Smooth muscle cell (in vitro differentiated cells): ENCODE measurements at regions not wholly inside any gene's neighbourhood (a gene's known extent, or its start where the extent isn't known, plus 50 kb on each side); places are given as distances from the start of the nearest gene placed in this dataset.

Source experiments
- DNase-seq: peaks from one replicate; lab custom pipeline; 2025; ENCODE audit not compliant: unreplicated experiment; lab: John Stamatoyannopoulos, UW
- H2AFZ ChIP-seq: fragments of 200-600 bp; sonication (generic); 2 replicates; pipeline ENCODE4 v1.6.0; 2016; ENCODE audit warnings: antibody characterized with exemption, low read depth, mild to moderate bottlenecking
- H3F3A ChIP-seq: fragments of 200-600 bp; sonication (generic); 2 replicates; pipeline ENCODE4 v1.6.0; 2017; ENCODE audit warnings: antibody characterized with exemption, low read depth
- H3K27ac ChIP-seq: fragments of 200-600 bp; sonication (generic); 2 replicates; pipeline ENCODE4 v1.5.1; 2016; ENCODE audit warnings: low read depth, mild to moderate bottlenecking
- H3K27me3 ChIP-seq: fragments of 200-600 bp; sonication (generic); 2 replicates; pipeline ENCODE4 v1.6.1; 2016; ENCODE audit warnings: low read depth, mild to moderate bottlenecking
- H3K36me3 ChIP-seq: fragments of 200-600 bp; sonication (generic); 2 replicates; pipeline ENCODE4 v1.5.1; 2016; ENCODE audit warnings: low read depth
- H3K4me1 ChIP-seq: fragments of 200-600 bp; sonication (generic); 2 replicates; pipeline ENCODE4 v1.5.1; 2016; ENCODE audit warnings: low read depth
- H3K4me2 ChIP-seq: fragments of 200-600 bp; sonication (generic); 2 replicates; pipeline ENCODE4 v1.6.0; 2016; ENCODE audit warnings: mild to moderate bottlenecking
- H3K4me3 ChIP-seq: fragments of 200-600 bp; sonication (generic); 2 replicates; pipeline ENCODE4 v1.5.1; 2016; ENCODE audit warnings: mild to moderate bottlenecking
- H3K79me2 ChIP-seq: fragments of 200-600 bp; sonication (generic); 2 replicates; pipeline ENCODE4 v1.6.0; 2016; ENCODE audit warnings: low read depth, mild to moderate bottlenecking
- H3K9ac ChIP-seq: fragments of 200-600 bp; sonication (generic); 2 replicates; pipeline ENCODE4 v1.6.0; 2016; ENCODE audit warnings: low read depth
- H3K9me3 ChIP-seq: fragments of 200-600 bp; sonication (generic); replicated peaks from 2 replicates; pipeline ENCODE4 v1.5.1; 2016; ENCODE audit warnings: low read depth
- H4K20me1 ChIP-seq: fragments of 200-600 bp; sonication (generic); 2 replicates; pipeline ENCODE4 v1.6.0; 2016; ENCODE audit warnings: low read depth
- WGBS: methylation state at CpG from one replicate; pipeline ENCODE4 v1.1.7; 2016; ENCODE audit warnings: low lambda C conversion rate; 5-methylcytosine and 5-hydroxymethylcytosine counted together
- TF ChIP-seq, protein P1 (sequence below): fragments of 200-600 bp; sonication (generic); IDR thresholded peaks from 2 replicates; pipeline ENCODE4 v1.5.1; 2017; ENCODE audit warnings: borderline replicate concordance, mild to moderate bottlenecking, antibody characterized with exemption; ENCODE audit not compliant: insufficient read depth, poor library complexity, severe bottlenecking

DNA sequence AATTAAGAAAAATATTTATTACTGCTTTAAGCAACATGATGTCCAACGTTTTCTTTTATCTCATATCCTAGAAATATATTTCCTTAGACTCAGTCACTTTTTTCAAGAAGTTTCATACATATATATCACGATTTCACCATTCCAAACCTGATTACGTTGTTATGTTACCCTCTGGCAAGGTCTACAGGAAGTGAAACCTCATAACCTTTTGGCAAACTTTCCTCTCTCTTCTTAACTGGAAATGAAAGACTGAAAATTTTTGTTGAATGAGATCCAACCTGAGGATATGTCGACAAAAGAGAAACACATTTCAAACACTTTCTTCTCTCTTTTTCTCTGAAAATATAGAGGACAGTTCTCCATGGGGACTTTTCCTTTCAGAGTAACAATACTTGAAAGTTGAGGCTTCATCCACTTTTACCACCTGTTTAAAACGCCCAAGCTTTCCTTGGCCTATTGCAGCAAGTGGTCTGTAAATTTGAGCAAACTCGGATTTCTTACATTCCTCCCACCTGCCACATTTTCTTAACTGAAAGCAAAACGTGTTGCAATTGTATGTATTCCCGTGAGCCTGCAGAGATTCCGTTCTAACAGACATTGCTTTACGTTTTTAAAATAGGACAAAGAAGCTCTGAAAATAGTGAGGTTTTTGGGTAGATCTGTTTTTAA, 298.1 kb downstream of the CETN3 start:
- 84% methylated on average over 10 of the region's 10 CpGs for WGBS
- Histone ChIP-seq H3K79me2 (no peaks in the 10 kb centered on the region), H3K4me3 (no peak overlapping the region), H3K36me3 (no peaks in the 10 kb centered on the region), H3F3A (no peaks in the 10 kb centered on the region), H3K27me3 (no peaks in the 10 kb centered on the region), H3K9ac (no peak overlapping the region), H3K9me3 (no peaks in the 10 kb centered on the region), H2AFZ (no peak overlapping the region), H3K4me1 (no peaks in the 10 kb centered on the region), H3K4me2 (no peak overlapping the region), H3K27ac (no peak overlapping the region), H4K20me1 (no peaks in the 10 kb centered on the region)
- TF ChIP-seq, protein P1, sequence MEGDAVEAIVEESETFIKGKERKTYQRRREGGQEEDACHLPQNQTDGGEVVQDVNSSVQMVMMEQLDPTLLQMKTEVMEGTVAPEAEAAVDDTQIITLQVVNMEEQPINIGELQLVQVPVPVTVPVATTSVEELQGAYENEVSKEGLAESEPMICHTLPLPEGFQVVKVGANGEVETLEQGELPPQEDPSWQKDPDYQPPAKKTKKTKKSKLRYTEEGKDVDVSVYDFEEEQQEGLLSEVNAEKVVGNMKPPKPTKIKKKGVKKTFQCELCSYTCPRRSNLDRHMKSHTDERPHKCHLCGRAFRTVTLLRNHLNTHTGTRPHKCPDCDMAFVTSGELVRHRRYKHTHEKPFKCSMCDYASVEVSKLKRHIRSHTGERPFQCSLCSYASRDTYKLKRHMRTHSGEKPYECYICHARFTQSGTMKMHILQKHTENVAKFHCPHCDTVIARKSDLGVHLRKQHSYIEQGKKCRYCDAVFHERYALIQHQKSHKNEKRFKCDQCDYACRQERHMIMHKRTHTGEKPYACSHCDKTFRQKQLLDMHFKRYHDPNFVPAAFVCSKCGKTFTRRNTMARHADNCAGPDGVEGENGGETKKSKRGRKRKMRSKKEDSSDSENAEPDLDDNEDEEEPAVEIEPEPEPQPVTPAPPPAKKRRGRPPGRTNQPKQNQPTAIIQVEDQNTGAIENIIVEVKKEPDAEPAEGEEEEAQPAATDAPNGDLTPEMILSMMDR: no peak
- no peak for DNase-seq

- no peaks in the 10 kb centered on the region for H3K27me3 ChIP-seq
- H3K9me3 ChIP-seq: no peaks in the 10 kb centered on the region
- H3K4me2 ChIP-seq: no peak overlapping the region
- no peaks in the 10 kb centered on the region for H4K20me1 ChIP-seq
- no peaks in the 10 kb centered on the region for H3K4me1 ChIP-seq
- H3F3A ChIP-seq: no peaks in the 10 kb centered on the region
- H3K79me2 ChIP-seq: no peaks in the 10 kb centered on the region
- 46% methylated on average over 2 of the region's 2 CpGs for WGBS
- no peak overlapping the region for H3K9ac ChIP-seq
- no peaks in the 10 kb centered on the region for H3K36me3 ChIP-seq
- TF ChIP-seq, protein P1: no peak
- H3K27ac ChIP-seq: no peak overlapping the region
- no peak for DNase-seq
- H3K4me3 ChIP-seq: no peak overlapping the region
- no peak overlapping the region for H2AFZ ChIP-seq
Observed at GRCh38 chr5:90109285-90109684, 300.3 kb downstream of the CETN3 start.

DNA sequence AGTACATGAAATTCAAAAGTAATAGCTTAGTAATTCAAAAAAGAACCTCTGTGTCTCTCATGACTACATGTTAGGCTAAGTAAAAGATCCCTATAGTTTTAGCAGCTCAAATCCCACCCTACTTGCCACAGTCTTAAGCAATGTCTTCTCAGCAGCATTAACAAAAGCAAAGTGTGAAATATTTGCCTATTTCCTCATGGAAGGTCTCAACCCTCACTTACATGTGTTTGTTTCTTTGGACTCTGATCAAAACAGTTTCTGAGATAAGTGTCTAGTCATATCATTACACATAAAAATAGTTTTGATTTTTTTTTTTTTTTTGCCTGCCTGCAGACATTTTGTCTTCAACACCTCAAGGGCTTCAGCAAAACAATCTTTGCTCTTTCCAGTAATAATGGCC, 310.5 kb downstream of the CETN3 start:
- TF ChIP-seq, protein P1: no peak
- Histone ChIP-seq H3K79me2 (no peaks in the 10 kb centered on the region), H3K4me3 (no peak overlapping the region), H3K9me3 (no peaks in the 10 kb centered on the region), H3F3A (no peaks in the 10 kb centered on the region), H3K36me3 (no peaks in the 10 kb centered on the region), H4K20me1 (no peaks in the 10 kb centered on the region), H3K4me2 (no peak overlapping the region), H2AFZ (no peak overlapping the region), H3K27me3 (no peaks in the 10 kb centered on the region), H3K9ac (no peak overlapping the region), H3K27ac (peak overlapping the region; percentile 3), H3K4me1 (peaks cover 5% of the 10 kb centered on the region)
- no peak for DNase-seq

DNA sequence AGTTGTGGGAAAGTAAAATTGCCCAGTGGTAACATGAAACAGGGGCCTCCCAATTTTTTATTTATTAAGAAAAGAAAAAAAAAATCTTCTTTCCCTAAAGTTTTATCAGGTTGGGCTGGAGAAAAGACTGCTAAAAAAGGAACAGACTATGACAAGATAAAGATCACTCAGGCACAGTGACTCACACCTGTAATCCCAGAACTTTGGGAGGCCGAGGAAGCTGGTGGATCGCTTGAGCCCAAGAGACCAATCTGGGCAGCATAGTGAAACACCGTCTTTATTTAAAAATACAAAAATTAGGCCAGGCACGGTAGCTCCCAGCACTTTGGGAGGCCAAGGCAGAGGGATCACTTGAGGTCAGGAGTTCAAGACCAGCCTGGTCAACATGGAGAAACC, 312.5 kb downstream of the CETN3 start:
- H3K9me3 ChIP-seq: no peaks in the 10 kb centered on the region
- H3K4me2 ChIP-seq: peak overlapping the region; percentile 64
- peaks cover 15% of the 10 kb centered on the region for H3K4me1 ChIP-seq
- no peaks in the 10 kb centered on the region for H3K79me2 ChIP-seq
- H3K9ac ChIP-seq: peak overlapping the region; percentile 10
- H3K4me3 ChIP-seq: no peak overlapping the region
- no peaks in the 10 kb centered on the region for H3K27me3 ChIP-seq
- no peaks in the 10 kb centered on the region for H3F3A ChIP-seq
- H3K36me3 ChIP-seq: no peaks in the 10 kb centered on the region
- TF ChIP-seq, protein P1: no peak
- DNase-seq: no peak
- H4K20me1 ChIP-seq: no peaks in the 10 kb centered on the region
- H3K27ac ChIP-seq: peak overlapping the region; percentile 89
- no peak overlapping the region for H2AFZ ChIP-seq
- WGBS: 56% methylated on average over 4 of the region's 4 CpGs
